ENCODE measurements at regions not wholly inside any gene's neighbourhood (a gene's known extent, or its start where the extent isn't known, plus 50 kb on each side); places are given as distances from the start of the nearest gene placed in this dataset.
"Not testable (repeated sequence)": the region's sequence is repeated elsewhere in the genome, so short reads cannot be mapped to it uniquely, and the experiment has no call there.

- DNase-seq = not testable (repeated sequence)
Measured at GRCh38 chr17:15864061-15864460, 80.9 kb upstream of the ADORA2B start.

GRCh38 chr17:15864472-15864871 lies 80.5 kb upstream of the ADORA2B start:
- DNase-seq = not testable (repeated sequence)

GRCh38 chr17:15866015-15866414 lies 78.9 kb upstream of the ADORA2B start:
- DNase-seq = not testable (repeated sequence)

GRCh38 chr17:15867331-15867730 lies 77.6 kb upstream of the ADORA2B start:
- DNase-seq = not testable (repeated sequence)

- not testable (repeated sequence) for DNase-seq
Measured at GRCh38 chr17:15869868-15870267, 75.1 kb upstream of the ADORA2B start.

GRCh38 chr17:15872677-15873076 lies 72.3 kb upstream of the ADORA2B start:
- not testable (repeated sequence) for DNase-seq

GRCh38 chr17:15877882-15878500 lies 66.9 kb upstream of the ADORA2B start:
- not testable (repeated sequence) for DNase-seq

GRCh38 chr17:15882058-15882720 lies 62.7 kb upstream of the ADORA2B start:
- DNase-seq = no peak

- no peak for DNase-seq
Measured at GRCh38 chr17:15882777-15883176, 62.2 kb upstream of the ADORA2B start.

- no peak for DNase-seq
Measured at GRCh38 chr17:15883617-15884111, 61.3 kb upstream of the ADORA2B start.

GRCh38 chr17:15884731-15885130 lies 60.2 kb upstream of the ADORA2B start:
- no peak for DNase-seq

GRCh38 chr17:15885770-15886169 lies 59.2 kb upstream of the ADORA2B start:
- DNase-seq = no peak

GRCh38 chr17:15886221-15886620 lies 58.7 kb upstream of the ADORA2B start:
- no peak for DNase-seq

GRCh38 chr17:15886804-15887203 lies 58.1 kb upstream of the ADORA2B start:
- DNase-seq = no peak

- no peak for DNase-seq
Measured at GRCh38 chr17:15888436-15888835, 56.5 kb upstream of the ADORA2B start.

- DNase-seq = no peak
Measured at GRCh38 chr17:15890279-15890892, 54.5 kb upstream of the ADORA2B start.

GRCh38 chr17:15891318-15891717 lies 53.6 kb upstream of the ADORA2B start:
- no peak for DNase-seq

GRCh38 chr17:15892244-15892643 lies 52.7 kb upstream of the ADORA2B start:
- no peak for DNase-seq

- DNase-seq = no peak
Measured at GRCh38 chr17:15892731-15893657, 51.9 kb upstream of the ADORA2B start.

GRCh38 chr17:15893658-15894024 lies 51.3 kb upstream of the ADORA2B start:
- DNase-seq = no peak

GRCh38 chr17:15894258-15894657 lies 50.7 kb upstream of the ADORA2B start:
- DNase-seq = no peak

GRCh38 chr17:15894913-15895658 lies 49.8 kb upstream of the ADORA2B start:
- DNase-seq = no peak

Data from activated effector memory CD4-positive, alpha-beta T cell treated with anti-CD3 and anti-CD28 coated beads, Interleukin-2, amount 50 U/mL, for 16 hours (primary cell).